WERI-Rb-1 (cell line): ENCODE measurements at regions not wholly inside any gene's neighbourhood (a gene's known extent, or its start where the extent isn't known, plus 50 kb on each side); places are given as distances from the start of the nearest gene placed in this dataset.
"Not testable (repeated sequence)": the region's sequence is repeated elsewhere in the genome, so short reads cannot be mapped to it uniquely, and the experiment has no call there.

Experiments used
- DNase-seq: peaks from one replicate; pipeline ENCODE4 v3.0.0-alpha.2; 2020
- H3K27ac ChIP-seq: fragments of 250-450 bp; sonication (Bioruptor Pico); 2 replicates; pipeline ENCODE4 v1.5.1; 2020; ENCODE audit warnings: mild to moderate bottlenecking, moderate library complexity
- H3K27me3 ChIP-seq: fragments of 250-450 bp; sonication (Bioruptor Pico); 2 replicates; pipeline ENCODE4 v1.5.1; 2021; ENCODE audit warnings: mild to moderate bottlenecking, low read depth, moderate library complexity; ENCODE audit not compliant: insufficient read depth, severe bottlenecking
- H3K36me3 ChIP-seq: fragments of 250-450 bp; sonication (Bioruptor Pico); 2 replicates; pipeline ENCODE4 v1.5.1; 2020; ENCODE audit warnings: mild to moderate bottlenecking, moderate library complexity
- H3K4me3 ChIP-seq: 2 replicates; pipeline ENCODE4 v1.5.1; 2011; ENCODE audit warnings: low read depth, mild to moderate bottlenecking, control low read depth, low read length
- H3K9me3 ChIP-seq: fragments of 250-450 bp; sonication (Bioruptor Pico); 2 replicates; pipeline ENCODE4 v1.5.1; 2021; ENCODE audit warnings: mild to moderate bottlenecking, moderate library complexity; ENCODE audit not compliant: severe bottlenecking
- TF ChIP-seq, protein P1 (sequence below): IDR thresholded peaks from 2 replicates; pipeline ENCODE4 v1.5.1; 2011; ENCODE audit warnings: low read depth, mild to moderate bottlenecking, control low read depth, inconsistent platforms, low read length

DNA sequence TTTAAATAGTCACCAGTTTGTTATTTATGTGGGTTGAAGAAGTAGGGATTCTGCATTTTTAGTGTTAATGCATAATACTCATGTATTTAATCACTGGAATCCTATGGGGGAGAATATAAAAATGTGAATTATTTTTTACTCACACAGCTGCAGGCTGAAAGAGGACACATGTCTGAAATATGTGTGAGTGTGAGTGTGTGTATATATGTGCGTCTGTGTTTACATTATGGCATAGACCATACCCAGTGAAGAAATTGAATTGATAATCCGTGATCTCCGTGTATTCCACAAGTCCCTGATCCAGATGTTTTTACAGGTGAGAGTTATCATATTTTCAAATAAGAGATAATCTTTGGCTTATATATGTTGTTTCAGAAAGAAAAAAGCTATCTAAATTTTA lies 225.3 kb downstream of the ICOS start:
- Histone ChIP-seq H3K9me3 (peaks cover 15% of the 10 kb centered on the region), H3K36me3 (no peaks in the 10 kb centered on the region), H3K4me3 (no peak overlapping the region), H3K27ac (no peak overlapping the region), H3K27me3 (no peaks in the 10 kb centered on the region)
- DNase-seq: no peak
- TF ChIP-seq, protein P1, sequence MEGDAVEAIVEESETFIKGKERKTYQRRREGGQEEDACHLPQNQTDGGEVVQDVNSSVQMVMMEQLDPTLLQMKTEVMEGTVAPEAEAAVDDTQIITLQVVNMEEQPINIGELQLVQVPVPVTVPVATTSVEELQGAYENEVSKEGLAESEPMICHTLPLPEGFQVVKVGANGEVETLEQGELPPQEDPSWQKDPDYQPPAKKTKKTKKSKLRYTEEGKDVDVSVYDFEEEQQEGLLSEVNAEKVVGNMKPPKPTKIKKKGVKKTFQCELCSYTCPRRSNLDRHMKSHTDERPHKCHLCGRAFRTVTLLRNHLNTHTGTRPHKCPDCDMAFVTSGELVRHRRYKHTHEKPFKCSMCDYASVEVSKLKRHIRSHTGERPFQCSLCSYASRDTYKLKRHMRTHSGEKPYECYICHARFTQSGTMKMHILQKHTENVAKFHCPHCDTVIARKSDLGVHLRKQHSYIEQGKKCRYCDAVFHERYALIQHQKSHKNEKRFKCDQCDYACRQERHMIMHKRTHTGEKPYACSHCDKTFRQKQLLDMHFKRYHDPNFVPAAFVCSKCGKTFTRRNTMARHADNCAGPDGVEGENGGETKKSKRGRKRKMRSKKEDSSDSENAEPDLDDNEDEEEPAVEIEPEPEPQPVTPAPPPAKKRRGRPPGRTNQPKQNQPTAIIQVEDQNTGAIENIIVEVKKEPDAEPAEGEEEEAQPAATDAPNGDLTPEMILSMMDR: no peak

DNA sequence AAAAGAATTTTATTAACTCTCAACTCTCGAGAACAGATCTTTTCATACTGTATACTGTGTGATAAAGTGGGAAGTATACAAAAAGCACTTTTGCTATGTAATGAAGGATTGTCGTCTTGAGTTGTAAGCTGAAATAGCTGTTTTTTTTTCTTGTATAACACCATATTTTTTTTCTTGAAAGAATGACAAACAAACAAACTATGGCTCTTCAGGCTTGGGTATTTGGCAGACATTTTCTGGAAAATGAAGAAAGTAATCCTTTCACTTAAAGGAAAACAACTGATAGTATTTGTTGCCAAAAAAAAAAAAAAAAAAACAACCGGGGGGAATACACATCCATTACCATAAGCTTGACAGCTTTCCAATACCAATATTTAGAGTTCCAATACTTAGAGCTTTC lies 230.4 kb downstream of the ICOS start:
- DNase-seq: no peak
- H3K4me3 ChIP-seq: no peak overlapping the region
- no peaks in the 10 kb centered on the region for H3K9me3 ChIP-seq
- TF ChIP-seq, protein P1: no peak
- no peaks in the 10 kb centered on the region for H3K36me3 ChIP-seq
- H3K27ac ChIP-seq: no peak overlapping the region
- H3K27me3 ChIP-seq: no peaks in the 10 kb centered on the region

DNA sequence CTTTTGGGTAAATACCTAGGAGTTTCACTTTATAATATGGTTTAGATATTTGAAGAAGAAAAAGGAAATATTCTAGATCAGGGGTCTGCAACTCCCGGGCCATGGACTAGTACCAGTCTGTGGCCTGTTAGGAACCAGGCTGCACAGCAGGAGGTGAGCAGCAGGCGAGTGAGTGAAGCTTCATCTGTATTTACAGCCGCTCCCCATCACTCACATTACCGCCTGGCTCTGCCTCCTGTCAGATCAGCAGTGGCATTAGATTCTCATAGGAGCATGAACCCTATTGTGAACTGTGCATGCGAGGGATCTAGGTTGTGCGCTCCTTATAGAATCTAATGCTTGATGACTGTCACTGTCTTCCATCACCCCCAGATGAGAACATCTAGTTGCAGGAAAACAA lies 231.1 kb downstream of the ICOS start:
- not testable (repeated sequence) for H3K4me3 ChIP-seq, H3K27me3 ChIP-seq, H3K27ac ChIP-seq, H3K9me3 ChIP-seq, DNase-seq, H3K36me3 ChIP-seq

DNA sequence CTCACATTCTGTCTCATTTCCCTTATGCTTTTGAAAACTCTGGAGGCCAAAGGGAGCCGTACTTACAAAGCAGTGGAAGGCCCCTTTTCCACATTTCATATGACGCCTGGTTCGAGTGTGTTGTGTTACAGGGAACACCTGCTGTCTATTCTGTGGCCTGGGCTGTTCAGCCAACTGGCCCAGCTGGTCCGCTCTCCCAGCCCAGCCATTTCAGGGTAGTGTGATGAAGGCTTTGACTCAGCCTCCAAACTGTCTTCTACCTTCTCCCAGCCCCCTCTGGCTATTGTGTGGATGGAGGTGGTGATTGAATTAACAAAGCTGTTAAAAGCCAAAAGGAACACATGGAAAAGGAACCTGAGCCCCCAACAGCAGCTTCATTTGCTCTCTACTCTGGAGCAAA lies 233.8 kb downstream of the ICOS start:
- TF ChIP-seq, protein P1: no peak
- H3K9me3 ChIP-seq: no peaks in the 10 kb centered on the region
- peak overlapping the region; percentile 2 for H3K4me3 ChIP-seq
- no peaks in the 10 kb centered on the region for H3K27me3 ChIP-seq
- DNase-seq: peak; percentile 88
- H3K36me3 ChIP-seq: no peaks in the 10 kb centered on the region
- H3K27ac ChIP-seq: peak overlapping the region; percentile 79

DNA sequence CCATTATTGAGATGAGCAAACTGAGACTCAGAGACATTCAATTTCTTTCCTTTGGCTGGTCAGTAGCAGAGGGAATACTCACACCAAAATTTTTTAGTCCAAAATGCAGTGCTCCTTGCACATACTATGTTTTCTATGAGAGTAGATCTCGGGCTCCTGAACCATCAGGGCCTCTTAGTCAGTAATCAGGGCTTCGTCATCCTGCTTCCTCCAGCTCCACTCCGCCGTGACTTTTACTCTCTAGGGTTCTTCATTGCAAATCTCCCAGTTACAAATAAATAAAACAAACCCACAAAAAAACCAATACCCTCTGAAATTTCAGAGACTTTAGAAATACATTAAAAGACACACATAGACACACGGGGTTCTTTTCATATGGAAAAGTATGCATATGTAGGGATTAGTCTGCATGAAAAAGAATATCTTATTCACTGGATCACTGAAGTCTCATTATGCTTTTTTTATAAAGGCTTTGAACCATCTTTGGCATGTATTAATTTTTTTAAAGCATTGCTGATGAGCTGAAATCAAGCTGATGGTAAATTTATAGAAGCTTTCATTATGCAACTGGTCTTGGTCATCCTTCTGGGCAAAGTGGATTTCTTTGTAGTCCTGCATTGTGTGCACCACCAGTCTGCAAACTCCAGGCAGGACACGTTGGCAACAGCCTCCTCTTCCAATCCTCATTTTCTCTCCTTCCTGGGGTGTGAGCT lies 235.0 kb downstream of the ICOS start:
- DNase-seq: no peak
- TF ChIP-seq, protein P1: no peak
- peaks cover 5% of the 10 kb centered on the region for H3K9me3 ChIP-seq

DNA sequence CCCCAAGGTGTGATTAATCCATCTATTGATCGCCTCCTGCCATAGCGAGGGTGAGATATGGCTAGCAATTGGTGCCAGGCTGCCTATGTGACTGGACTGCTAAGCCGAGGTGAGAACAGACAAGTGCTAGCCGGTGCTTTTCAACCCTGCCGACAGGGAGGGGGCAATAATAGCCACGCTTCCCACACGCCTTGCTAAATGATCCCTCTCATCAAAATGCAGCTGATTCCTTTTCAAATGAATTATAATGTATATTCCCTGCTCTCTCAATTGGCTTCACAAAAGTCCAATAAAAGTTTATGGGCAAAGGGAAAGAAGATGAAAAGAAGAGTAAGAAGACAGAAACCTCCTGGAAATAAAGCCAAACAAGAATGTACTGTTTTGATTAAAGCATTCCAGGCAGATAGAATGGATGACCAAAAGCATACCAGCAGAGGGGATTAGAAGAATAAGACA lies 235.6 kb downstream of the ICOS start:
- Histone ChIP-seq H3K36me3 (peaks cover 4% of the 10 kb centered on the region; the same call in 1 of the 2 replicates), H3K4me3 (no peak overlapping the region), H3K9me3 (peaks cover 11% of the 10 kb centered on the region), H3K27me3 (no peaks in the 10 kb centered on the region), H3K27ac (peak overlapping the region; percentile 79; the same call in 1 of the 2 replicates)
- TF ChIP-seq, protein P1: no peak
- DNase-seq: peak; percentile 36

More for the DNA sequence above, 235.0 kb downstream of the ICOS start:
- H3K27me3 ChIP-seq: no peaks in the 10 kb centered on the region
- peaks cover 3% of the 10 kb centered on the region; the same call in 1 of the 2 replicates for H3K36me3 ChIP-seq
- H3K27ac ChIP-seq: peak overlapping the region; percentile 79
- H3K4me3 ChIP-seq: no peak overlapping the region
